ENCODE measurements at regions not wholly inside any gene's neighbourhood (a gene's known extent, or its start where the extent isn't known, plus 50 kb on each side); places are given as distances from the start of the nearest gene placed in this dataset.

DNA sequence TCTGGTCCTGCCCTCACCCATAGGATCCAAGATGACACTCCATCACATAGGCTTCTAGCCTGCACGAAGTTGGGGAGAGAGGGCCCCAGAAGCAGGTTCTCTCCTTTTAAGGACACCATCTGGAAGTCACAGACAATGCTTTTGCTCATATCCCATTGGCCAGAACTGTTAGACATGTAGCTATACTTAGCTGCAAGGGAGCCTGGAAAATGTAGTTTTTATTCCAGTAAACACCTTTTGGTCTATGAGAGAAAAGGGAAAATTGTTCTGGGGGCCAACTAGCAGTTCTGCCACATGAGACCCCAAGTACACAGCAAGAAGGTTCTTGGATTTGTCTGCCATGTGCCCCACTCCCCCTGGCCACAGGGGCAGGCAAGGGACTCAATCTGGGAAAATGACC, 206.1 kb downstream of the ZFP36L2 start:
- 71 to 82% methylated on average over 1 of the region's 1 CpG for WGBS, 2 donors (ENCODE audit: low coverage in 1 of 2)
- intact Hi-C loops (cut with DNase I; ENCODE audit: low total_unique reads) (loop anchor here (5.0 kb wide), 1 partner anchor 202 kb away; no protein-coding TSS in a partner anchor), in situ Hi-C loops (cut with MboI; ENCODE audit: low pct_ligation_motif_present in 1 of 4, low pct_unique_long_range_greater_than_20kb in 1 of 4, low sequenced_read_pairs in 3 of 4) (loop anchor here in 1 of 4 donors (10.0 kb wide), 1 partner anchor 205 kb away; the partner anchor contains the start of gene ZFP36L2)
- Histone ChIP-seq H3K27me3 (no peaks in the 10 kb centered on the region), H3K36me3 (no peaks in the 10 kb centered on the region), H3K4me1 (peaks cover 3 to 23% (median 11%) of the 10 kb centered on the region in 4 donors), H3K4me3 (no peak overlapping the region), H3K9me3 (peaks cover 4 to 5% of the 10 kb centered on the region in 2 donors), H3K27ac (no peak overlapping the region)
- no peak for DNase-seq
- TF ChIP-seq POLR2AphosphoS5 (IDR thresholded peaks at IDR 0.05) (no peak), EP300 (IDR thresholded peaks at IDR 0.05; ENCODE audit: low read depth) (no peak), POLR2A (IDR thresholded peaks at IDR 0.05) (no peak)
- TF ChIP-seq, protein P1, sequence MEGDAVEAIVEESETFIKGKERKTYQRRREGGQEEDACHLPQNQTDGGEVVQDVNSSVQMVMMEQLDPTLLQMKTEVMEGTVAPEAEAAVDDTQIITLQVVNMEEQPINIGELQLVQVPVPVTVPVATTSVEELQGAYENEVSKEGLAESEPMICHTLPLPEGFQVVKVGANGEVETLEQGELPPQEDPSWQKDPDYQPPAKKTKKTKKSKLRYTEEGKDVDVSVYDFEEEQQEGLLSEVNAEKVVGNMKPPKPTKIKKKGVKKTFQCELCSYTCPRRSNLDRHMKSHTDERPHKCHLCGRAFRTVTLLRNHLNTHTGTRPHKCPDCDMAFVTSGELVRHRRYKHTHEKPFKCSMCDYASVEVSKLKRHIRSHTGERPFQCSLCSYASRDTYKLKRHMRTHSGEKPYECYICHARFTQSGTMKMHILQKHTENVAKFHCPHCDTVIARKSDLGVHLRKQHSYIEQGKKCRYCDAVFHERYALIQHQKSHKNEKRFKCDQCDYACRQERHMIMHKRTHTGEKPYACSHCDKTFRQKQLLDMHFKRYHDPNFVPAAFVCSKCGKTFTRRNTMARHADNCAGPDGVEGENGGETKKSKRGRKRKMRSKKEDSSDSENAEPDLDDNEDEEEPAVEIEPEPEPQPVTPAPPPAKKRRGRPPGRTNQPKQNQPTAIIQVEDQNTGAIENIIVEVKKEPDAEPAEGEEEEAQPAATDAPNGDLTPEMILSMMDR (IDR thresholded peaks at IDR 0.05), result no peak

DNA sequence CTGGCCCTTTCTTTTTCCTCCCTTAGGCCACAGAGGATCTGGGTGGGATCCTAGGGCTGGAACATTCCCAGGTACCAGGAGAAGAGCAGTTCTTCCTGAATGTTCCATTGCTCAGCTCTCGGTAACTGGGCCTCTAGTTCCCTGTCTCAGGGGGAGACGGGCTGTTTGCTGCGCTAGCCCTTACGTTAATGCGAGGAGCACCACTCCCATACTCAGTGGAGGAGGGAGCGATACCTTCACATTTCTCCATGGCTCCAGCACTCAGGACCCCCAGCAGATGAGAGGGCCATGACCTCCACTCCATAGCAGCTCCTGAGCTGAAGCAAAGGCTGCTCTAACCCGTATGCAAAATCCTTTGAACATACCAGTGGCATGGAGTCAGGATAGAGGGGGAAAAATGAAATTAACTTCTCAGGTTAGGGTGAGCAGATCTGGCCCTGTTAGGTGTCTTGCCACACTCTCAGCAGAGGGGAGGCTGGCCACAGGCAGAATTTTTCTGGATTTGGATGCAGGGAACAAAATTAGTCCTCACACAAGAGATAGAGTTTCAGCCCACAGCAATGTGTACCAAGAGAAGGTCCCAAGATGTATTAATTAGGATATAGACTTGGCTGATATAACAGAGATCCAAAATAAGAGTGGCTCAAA, 206.7 kb downstream of the ZFP36L2 start:
- in situ Hi-C loops (cut with MboI; ENCODE audit: low pct_ligation_motif_present in 1 of 4, low pct_unique_long_range_greater_than_20kb in 1 of 4, low sequenced_read_pairs in 3 of 4), result loop anchor here in 1 of 4 donors (10.0 kb wide), 1 partner anchor 205 kb away; the partner anchor contains the start of gene ZFP36L2
- 99% methylated on average over 7 of the region's 7 CpGs; no CpG with 5 or more reads in 1 of the 2 donors for WGBS, 2 donors (ENCODE audit: low coverage in 1 of 2)
- Histone ChIP-seq H3K9me3 (peaks cover 4 to 5% of the 10 kb centered on the region in 2 donors), H3K4me3 (no peak overlapping the region), H3K36me3 (no peaks in the 10 kb centered on the region), H3K27ac (peak overlapping the region in 1 of 4 donors; percentile 4), H3K4me1 (peaks cover 3 to 16% (median 8%) of the 10 kb centered on the region in 4 donors), H3K27me3 (no peaks in the 10 kb centered on the region)
- no peak for TF ChIP-seq POLR2AphosphoS5 (IDR thresholded peaks at IDR 0.05)
- no peak for TF ChIP-seq EP300 (IDR thresholded peaks at IDR 0.05; ENCODE audit: low read depth)
- TF ChIP-seq POLR2A (IDR thresholded peaks at IDR 0.05), result no peak
- TF ChIP-seq, protein P1 (IDR thresholded peaks at IDR 0.05), result no peak
- DNase-seq, result peak; percentile 4
- intact Hi-C loops (cut with DNase I; ENCODE audit: low total_unique reads), result loop anchor here (5.0 kb wide), 1 partner anchor 203 kb away; no protein-coding TSS in a partner anchor

DNA sequence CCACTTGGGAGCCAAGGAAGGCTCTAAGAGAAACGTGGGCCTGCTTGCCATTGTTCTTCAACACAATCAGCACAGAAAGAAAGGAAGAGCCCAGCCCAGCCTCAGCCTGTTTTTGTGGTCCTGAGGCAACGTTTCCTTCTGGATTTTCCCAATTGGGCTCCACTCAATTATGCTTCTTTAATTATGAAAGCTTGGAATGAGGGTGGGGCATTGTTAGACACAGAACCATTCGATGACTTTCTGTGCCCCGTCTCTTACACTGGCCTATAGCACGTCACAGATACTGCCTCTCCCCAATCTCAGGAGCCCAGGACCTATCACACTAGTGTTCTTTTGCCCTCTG, 207.4 kb downstream of the ZFP36L2 start:
- intact Hi-C loops (cut with DNase I; ENCODE audit: low total_unique reads) (no loop called here), in situ Hi-C loops (cut with MboI; ENCODE audit: low pct_ligation_motif_present in 1 of 4, low pct_unique_long_range_greater_than_20kb in 1 of 4, low sequenced_read_pairs in 3 of 4) (no loop called here)
- 80% methylated on average over 5 of the region's 5 CpGs; no CpG with 5 or more reads in 1 of the 2 donors for WGBS, 2 donors (ENCODE audit: low coverage in 1 of 2)
- Histone ChIP-seq H3K9me3 (peaks cover 4 to 5% of the 10 kb centered on the region in 2 donors), H3K4me1 (peaks cover 3 to 11% (median 9%) of the 10 kb centered on the region in 4 donors), H3K27ac (peak overlapping the region; percentile 4 to 63 (median 41)), H3K4me3 (no peak overlapping the region), H3K27me3 (no peaks in the 10 kb centered on the region), H3K36me3 (no peaks in the 10 kb centered on the region)
- TF ChIP-seq POLR2AphosphoS5 (IDR thresholded peaks at IDR 0.05) (no peak), POLR2A (IDR thresholded peaks at IDR 0.05) (no peak)
- TF ChIP-seq, protein P1 (IDR thresholded peaks at IDR 0.05), result no peak
- DNase-seq, result peak; percentile 2

DNA sequence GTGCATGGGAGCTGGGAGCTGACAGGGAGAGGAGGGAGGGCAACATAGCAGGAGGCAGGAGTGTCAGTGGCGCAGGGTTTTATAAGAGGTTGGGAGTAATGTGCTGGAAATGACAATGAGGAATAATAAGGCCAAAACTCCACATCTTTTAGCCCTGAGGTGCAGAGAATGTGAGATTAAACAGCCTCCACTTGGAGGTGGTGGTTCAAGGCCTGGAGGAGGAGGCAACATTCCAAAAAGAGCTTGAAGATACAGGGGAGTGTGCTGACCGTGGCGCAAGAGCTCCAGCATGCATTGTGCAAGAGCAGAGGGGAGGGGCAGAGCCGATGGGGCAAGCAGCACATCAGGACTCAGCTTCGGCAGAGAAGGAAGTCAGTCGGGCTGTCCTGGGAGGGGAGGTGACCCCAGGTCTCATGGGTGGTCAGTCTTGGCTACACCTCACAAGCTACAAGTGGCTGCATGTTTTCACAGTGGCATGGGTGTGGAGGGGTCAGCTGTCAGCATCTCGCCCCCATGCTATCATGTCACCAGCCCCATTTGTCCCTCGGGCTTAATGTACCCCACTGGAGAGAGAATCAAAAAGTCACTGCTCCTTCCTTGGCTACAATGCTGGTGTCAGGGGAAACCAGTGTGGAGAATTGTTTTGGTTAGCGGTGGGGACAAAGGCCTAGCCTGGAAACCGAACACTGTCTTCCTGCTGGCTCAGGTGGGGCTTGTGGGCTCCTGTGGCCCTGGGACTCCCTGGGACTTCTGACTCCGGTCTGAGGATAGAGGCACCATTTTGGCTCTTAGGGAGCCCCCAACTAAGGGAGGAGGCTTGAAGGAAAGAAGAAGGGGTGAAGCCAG, 208.0 kb downstream of the ZFP36L2 start:
- intact Hi-C loops (cut with DNase I; ENCODE audit: low total_unique reads), result no loop called here
- Histone ChIP-seq H3K27me3 (no peaks in the 10 kb centered on the region), H3K9me3 (peaks cover 4 to 5% of the 10 kb centered on the region in 2 donors), H3K4me1 (peaks cover 3 to 17% (median 12%) of the 10 kb centered on the region in 4 donors), H3K27ac (peak overlapping the region; percentile 20 to 63 (median 41)), H3K36me3 (no peaks in the 10 kb centered on the region), H3K4me3 (no peak overlapping the region)
- TF ChIP-seq, protein P1 (IDR thresholded peaks at IDR 0.05), result no peak
- peak; percentile 51 to 75 (median 71) for TF ChIP-seq POLR2AphosphoS5 (IDR thresholded peaks at IDR 0.05)
- TF ChIP-seq POLR2A (IDR thresholded peaks at IDR 0.05), result no peak
- no peak for TF ChIP-seq EP300 (IDR thresholded peaks at IDR 0.05; ENCODE audit: low read depth)
- 83 to 90% methylated on average over 3 to 11 of the region's 11 CpGs for WGBS, 2 donors (ENCODE audit: low coverage in 1 of 2)
- peak; percentile 79 for DNase-seq
- in situ Hi-C loops (cut with MboI; ENCODE audit: low pct_ligation_motif_present in 1 of 4, low pct_unique_long_range_greater_than_20kb in 1 of 4, low sequenced_read_pairs in 3 of 4), result no loop called here

Data from transverse colon (tissue), 4 donors.